KOPT-K1 (cell line): ENCODE measurements at regions not wholly inside any gene's neighbourhood (a gene's known extent, or its start where the extent isn't known, plus 50 kb on each side); places are given as distances from the start of the nearest gene placed in this dataset.

Experiments used
- H3K27ac ChIP-seq: fragments of 200-600 bp; sonication (generic); 2 replicates; pipeline ENCODE4 v1.5.1; 2016; ENCODE audit warnings: antibody characterized with exemption, mild to moderate bottlenecking, low read depth, low read length; ENCODE audit not compliant: poor library complexity, severe bottlenecking
- H3K36me3 ChIP-seq: fragments of 200-600 bp; sonication (generic); 2 replicates; pipeline ENCODE4 v1.5.1; 2017; ENCODE audit warnings: antibody characterized with exemption, mild to moderate bottlenecking, low read length, moderate library complexity; ENCODE audit not compliant: insufficient read depth
- H3K9me3 ChIP-seq: fragments of 200-600 bp; sonication (generic); 2 replicates; pipeline ENCODE4 v1.5.1; 2017; ENCODE audit warnings: antibody characterized with exemption, low read length, mild to moderate bottlenecking; ENCODE audit not compliant: insufficient read depth, poor library complexity, severe bottlenecking

DNA sequence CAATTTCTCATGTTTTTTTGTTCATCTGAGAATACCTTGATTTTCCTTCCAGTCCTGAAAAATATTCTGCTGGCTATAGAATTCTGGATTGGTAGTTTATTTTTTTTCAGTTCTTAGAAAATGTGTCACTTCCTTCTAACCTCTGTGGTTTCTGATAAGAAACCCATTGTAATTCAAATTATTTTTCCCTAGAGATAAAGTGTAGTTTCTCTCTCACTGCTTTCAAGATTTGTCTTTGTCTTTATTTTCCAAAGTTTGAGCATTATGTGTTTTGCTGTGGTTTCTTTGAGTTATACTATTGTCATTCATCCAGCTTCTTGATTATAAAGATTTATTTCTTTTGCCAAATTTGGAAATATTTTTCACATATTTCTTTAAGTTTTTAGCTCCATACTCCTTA, 324.0 kb upstream of the SPRY2 start:
- Histone ChIP-seq H3K27ac (no peak overlapping the region), H3K36me3 (no peaks in the 10 kb centered on the region), H3K9me3 (no peaks in the 10 kb centered on the region)

DNA sequence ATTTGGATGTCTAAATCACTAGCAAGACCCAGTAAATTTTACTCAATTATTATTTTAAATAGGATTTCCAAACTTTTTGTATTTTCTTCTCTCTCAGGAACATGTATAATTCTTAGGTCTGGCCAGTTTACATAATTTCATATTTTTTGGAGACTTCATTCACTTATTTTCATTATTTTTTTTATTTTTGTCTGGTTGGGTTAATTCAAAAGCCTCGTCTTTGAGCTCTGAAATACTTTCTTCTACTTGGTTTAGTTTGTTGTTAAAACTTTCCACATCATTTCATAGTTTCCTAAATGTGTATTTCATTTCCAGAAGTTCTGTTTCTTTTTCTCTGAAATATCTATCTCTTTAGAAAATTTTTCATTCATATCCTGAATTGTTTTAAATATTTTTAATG, 322.9 kb upstream of the SPRY2 start:
- Histone ChIP-seq H3K9me3 (no peaks in the 10 kb centered on the region), H3K27ac (no peak overlapping the region), H3K36me3 (no peaks in the 10 kb centered on the region)

DNA sequence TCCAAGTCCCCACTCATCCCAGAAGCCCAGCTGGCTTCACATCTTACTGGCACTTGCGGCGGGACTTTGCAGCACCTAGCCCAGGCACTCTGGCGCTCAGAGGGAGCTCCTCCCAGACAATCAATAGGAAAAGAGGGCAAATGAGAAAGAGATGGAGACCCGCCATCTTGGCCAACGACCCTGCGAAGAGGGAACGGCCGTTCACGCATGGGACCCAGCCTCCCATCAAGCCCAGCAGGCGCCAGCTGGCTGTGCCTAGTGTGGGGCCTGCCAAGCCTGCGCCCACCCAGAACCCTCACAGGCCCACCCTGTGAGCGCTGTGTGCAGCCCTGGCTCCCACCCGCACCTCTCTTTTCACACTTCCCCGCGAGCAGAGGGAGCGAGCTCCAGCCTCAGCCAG, 317.8 kb upstream of the SPRY2 start:
- H3K36me3 ChIP-seq, result no peaks in the 10 kb centered on the region
- no peak overlapping the region for H3K27ac ChIP-seq
- no peaks in the 10 kb centered on the region for H3K9me3 ChIP-seq

DNA sequence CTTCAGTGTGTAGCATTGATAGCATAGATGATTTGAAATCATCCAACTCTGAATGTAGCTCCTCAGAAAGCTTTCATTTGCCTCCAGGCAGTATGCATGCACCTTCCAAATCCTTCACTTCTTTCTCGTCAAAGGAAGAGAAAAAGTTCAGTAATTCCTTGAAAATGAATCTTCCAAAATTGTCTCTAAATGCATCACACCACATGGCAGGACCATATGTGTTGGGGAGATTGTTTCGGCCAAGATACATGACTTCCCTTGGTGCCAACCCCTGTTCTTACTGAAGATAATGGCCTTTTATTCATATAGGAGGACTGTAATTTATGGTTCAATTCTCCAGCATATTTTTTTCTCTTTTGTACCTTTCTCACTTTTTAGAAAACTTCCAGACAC, 315.6 kb upstream of the SPRY2 start:
- H3K27ac ChIP-seq, result no peak overlapping the region

DNA sequence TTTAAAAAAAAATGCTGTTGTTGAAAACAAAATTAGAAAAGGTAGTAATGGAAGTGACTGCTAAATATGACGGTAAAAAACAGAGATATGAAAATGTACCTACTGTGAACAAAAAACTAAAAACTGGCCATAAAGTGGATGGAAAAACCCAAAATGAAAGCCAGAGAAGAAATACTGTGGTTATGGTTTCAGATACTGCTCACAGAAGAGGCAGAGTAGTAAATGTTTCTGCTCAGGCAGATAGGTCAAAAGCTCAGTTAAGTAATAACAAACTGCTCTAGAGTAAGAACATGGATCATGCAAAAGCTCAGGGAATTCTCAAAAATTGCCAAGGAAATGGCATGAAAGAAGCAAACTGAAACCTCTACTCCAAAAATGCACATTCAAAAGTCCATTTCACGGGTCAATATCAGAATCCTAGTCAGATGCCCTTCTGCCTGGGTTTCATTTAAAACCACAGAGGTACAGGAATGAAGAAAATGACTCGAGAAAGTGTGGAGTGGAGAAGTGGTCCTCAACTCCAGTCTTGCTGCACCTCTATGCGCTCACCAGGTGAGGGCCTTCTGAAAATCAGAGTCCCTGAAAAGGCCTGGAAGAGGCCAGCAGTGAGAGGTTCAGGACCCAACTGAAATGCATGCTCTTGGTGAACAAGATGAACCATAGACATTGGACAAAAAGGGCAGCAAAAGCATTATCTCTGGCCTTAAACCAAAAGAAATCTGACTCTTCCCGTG, 315.0 kb upstream of the SPRY2 start:
- Histone ChIP-seq H3K36me3 (no peaks in the 10 kb centered on the region), H3K27ac (no peak overlapping the region), H3K9me3 (no peaks in the 10 kb centered on the region)

More for the DNA sequence above, 315.6 kb upstream of the SPRY2 start:
- no peaks in the 10 kb centered on the region for H3K36me3 ChIP-seq
- no peaks in the 10 kb centered on the region for H3K9me3 ChIP-seq

DNA sequence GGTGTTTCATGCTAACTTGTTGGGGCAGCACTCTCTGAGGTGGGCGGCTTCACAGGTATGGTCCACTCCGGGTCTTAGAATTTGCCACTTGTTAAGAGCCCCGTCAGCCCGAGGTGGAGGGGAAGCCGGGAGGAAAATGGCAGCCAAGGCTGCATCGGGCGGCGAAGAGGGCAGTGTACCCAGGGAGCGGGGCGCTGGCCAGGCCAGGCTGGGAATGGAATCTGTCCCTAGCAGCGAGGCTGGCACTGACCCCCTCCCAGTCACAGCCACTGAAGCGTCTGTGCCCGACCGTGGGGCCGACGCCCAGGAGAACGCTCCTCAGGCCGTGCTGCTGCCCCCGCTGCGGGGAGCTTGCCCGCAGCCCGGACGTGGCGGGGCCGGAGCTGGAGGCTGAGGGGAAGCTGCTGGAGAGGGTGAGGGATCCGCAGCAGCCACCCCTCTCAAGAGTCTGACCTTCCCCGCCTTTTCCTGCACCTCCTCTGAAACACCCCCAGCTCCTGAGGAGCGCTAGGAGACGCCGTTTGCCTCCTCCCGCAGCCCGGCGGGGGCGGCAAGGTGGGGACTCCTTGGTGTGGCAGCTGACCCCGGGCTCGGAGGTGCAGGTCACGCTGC, 313.8 kb upstream of the SPRY2 start:
- H3K9me3 ChIP-seq, result no peaks in the 10 kb centered on the region
- H3K27ac ChIP-seq, result no peak overlapping the region
- no peaks in the 10 kb centered on the region for H3K36me3 ChIP-seq

DNA sequence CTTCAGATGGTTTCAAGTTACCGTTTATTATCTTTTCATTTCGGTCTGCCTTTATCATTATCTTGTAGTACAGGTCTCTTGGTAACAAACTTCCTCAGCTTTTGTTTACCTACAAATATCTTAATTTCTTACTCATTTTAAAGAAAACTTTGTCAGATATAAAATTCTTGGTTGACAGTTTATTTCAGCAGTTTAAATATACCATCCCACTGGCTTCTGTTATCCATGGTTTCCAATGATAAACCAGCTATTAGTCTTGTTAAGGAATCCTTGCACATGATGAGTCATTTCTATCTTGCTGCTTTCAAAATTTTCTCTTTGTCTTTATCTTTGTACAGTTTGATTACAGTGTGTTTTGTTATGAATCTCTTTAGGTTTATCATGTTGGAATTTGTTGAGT, 308.3 kb upstream of the SPRY2 start:
- Histone ChIP-seq H3K9me3 (no peaks in the 10 kb centered on the region), H3K27ac (no peak overlapping the region), H3K36me3 (no peaks in the 10 kb centered on the region)

DNA sequence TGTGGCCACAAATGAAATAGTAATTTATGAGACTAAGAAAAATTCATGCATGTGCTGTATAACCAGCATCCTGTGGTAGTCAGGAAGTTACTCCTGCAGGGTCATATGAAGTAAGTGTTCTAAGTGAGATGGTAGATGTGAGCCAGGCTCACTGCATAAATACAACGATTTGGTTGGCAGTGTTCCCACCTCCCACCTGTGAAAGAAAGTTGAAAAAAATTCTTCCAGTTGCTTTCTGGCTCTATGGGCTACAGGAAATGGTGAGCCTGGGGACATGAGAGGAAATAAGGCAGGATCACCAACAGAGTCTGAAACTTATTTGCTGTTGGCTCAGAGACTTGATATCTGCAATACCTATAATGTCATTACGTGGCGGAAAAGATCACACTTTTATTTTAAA, 301.7 kb upstream of the SPRY2 start:
- H3K36me3 ChIP-seq, result no peaks in the 10 kb centered on the region
- H3K27ac ChIP-seq, result no peak overlapping the region
- H3K9me3 ChIP-seq, result no peaks in the 10 kb centered on the region

DNA sequence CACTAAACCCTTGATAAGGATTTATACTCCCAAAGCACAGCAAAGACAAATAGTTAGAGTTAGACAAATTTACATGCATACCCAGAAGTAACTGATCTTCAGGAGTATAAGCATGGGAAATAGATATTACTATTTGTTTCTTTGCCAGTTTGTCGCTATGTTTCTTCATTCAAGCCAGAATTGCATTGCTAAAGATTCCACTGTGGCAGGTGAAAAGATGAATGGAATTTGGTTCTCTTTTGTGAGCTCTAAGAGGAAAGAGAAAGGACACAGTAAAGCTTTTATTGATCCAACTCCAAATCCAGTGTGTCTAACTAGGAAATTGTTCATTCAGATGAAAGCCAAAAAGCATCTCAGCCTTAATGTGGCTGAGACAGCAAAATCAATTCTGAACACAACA, 292.3 kb upstream of the SPRY2 start:
- no peaks in the 10 kb centered on the region for H3K36me3 ChIP-seq
- no peaks in the 10 kb centered on the region for H3K9me3 ChIP-seq
- H3K27ac ChIP-seq, result no peak overlapping the region

DNA sequence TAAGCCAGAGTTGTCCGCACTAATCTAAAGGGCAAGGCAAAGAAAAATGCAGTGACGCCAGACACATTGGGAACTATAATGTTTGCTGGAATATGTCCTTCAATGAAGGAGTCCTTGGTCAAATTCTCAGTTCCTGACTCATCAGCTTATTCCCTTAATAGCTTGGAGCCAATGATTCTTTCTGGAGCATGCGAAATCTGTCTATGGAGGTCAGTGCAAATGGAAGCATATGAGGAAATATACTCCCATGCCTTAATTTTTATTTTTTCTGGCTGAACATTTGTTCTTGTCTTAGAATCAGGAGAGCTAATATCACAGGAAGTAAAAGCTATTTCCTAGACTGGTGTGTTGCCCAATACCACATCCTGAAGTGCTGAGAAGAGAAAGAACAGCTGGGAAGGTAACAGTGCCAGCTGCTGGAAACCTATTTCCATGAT, 289.8 kb upstream of the SPRY2 start:
- H3K9me3 ChIP-seq, result no peaks in the 10 kb centered on the region
- no peak overlapping the region for H3K27ac ChIP-seq
- H3K36me3 ChIP-seq, result no peaks in the 10 kb centered on the region

DNA sequence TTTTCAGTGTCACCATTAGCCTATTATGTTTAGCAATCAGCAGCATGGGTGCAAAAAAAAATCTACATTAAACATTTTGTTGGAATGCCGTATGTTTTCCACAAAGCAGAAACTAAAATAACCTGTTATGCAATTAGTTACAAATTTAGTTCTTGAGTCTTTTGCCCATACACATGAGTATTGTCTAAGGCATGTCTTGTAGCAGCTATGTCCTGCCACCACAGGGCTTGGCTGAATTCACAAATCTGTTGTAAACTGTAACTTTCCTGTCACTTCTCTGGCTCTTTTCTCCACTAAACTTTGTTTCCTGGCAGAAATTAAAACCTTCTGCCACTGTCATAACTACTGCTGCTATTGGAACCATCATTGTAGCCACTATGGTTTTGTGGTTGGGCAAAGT, 277.9 kb upstream of the SPRY2 start:
- Histone ChIP-seq H3K9me3 (no peaks in the 10 kb centered on the region), H3K27ac (no peak overlapping the region), H3K36me3 (no peaks in the 10 kb centered on the region)

DNA sequence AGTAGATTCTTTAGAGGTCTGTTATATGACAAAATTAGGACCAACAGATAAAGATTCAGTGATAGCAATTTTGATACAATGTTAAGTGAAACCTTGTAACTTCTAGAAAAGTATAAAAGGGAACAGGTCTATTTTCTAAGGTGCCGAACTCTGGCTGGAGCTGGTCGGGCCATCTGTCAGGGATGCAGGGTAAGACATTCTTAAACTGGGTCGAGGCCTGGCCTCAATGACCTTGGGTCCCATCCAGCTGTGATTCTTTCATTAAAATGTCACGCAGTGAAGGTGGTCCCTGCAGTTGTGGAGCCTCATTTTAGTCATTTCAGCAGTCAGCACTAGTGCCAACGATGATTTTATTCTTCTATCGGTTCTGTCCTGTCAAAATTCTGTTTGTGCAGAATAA, 271.9 kb upstream of the SPRY2 start:
- H3K36me3 ChIP-seq, result no peaks in the 10 kb centered on the region
- H3K9me3 ChIP-seq, result no peaks in the 10 kb centered on the region
- H3K27ac ChIP-seq, result no peak overlapping the region

DNA sequence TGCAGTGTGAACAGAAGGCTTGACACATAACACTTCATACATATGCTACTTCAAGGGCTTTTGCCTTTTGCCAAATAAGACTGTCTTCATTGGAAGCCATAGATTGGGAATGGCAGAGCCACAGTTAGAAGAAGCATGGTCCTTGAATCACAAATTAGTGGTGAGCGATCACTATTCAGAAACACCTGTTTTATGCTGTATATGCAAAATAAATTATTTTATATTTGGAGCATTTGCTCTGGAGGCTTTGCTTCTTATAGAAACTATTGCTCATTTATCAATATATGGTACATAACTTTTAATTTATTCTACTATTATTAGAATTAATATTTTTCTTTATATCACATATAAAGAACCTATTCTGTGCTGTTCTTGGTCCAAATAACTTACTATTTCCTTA, 270.4 kb upstream of the SPRY2 start:
- H3K27ac ChIP-seq, result no peak overlapping the region
- no peaks in the 10 kb centered on the region for H3K9me3 ChIP-seq
- no peaks in the 10 kb centered on the region for H3K36me3 ChIP-seq

DNA sequence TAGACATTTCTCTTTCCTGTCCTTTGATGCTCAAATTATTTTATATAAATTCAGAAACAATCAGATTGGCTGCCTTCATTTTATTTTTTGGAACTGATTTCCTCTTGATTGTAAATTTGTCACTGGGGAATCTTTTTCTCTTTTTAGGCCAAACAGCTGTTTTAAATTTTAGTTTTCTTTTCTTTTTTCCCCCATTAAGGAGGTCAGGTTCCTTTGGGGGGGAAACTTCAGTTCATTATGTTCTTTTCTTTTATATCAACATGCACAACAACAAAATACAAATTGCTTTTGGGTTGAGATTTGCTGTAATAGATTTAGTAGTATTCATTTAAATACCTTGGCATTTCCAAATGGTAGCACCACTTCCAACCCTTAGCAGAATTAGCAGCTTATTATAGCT, 264.8 kb upstream of the SPRY2 start:
- no peaks in the 10 kb centered on the region for H3K36me3 ChIP-seq
- H3K27ac ChIP-seq, result no peak overlapping the region
- no peaks in the 10 kb centered on the region for H3K9me3 ChIP-seq

DNA sequence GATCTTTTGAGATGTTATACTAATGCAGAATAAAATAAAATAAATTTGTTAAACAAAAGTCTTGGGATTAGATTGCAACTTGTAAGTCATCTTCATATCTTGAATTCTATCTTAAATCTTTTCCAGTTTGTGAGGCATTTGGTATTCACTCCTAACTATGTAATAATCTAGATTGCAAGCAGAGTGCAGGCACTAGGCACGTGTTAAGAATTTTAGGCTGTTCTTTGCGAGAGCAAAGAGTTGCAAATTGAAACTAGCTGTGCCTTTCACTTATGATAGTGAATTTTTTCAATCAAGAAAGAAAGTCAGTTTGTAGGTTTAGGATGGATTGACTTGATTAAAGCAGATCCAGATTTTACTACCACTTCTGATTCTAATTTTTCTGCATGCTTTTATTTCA, 264.1 kb upstream of the SPRY2 start:
- no peak overlapping the region for H3K27ac ChIP-seq
- H3K36me3 ChIP-seq, result no peaks in the 10 kb centered on the region
- no peaks in the 10 kb centered on the region for H3K9me3 ChIP-seq

DNA sequence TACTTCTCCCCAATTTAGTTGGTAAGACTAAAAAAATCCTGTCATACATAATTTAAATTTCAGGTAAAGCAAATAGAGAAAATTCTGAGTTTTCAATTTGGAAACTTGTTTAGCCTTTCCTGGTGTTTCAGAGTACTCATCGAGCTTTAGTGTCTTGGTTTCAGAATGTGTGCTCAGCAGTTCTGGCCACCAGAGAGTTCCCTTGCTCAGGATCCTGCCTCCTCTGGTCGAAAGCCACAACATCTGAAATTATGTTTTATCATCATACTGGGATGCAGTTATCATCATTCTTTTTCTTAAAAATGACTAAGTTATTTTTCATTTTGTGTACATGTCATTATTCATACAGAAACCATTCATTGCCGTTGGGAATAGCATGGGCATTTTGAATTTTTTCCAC, 263.2 kb upstream of the SPRY2 start:
- no peak overlapping the region for H3K27ac ChIP-seq
- no peaks in the 10 kb centered on the region for H3K9me3 ChIP-seq
- H3K36me3 ChIP-seq, result no peaks in the 10 kb centered on the region
